ENCODE measurements at regions not wholly inside any gene's neighbourhood (a gene's known extent, or its start where the extent isn't known, plus 50 kb on each side); places are given as distances from the start of the nearest gene placed in this dataset.

GRCh38 chr13:106197496-106197895 lies 338.0 kb downstream of the EFNB2 start:
- CTCF ChIA-PET, result no interaction called here
- no peak overlapping the region for H3K4me3 ChIP-seq (ENCODE audit: low read depth, low read length)
- no peaks in the 10 kb centered on the region for H3K36me3 ChIP-seq (ENCODE audit: control insufficient read depth in 2 of 2, insufficient read depth in 1 of 2, low read length in 2 of 2)
- no peaks in the 10 kb centered on the region for H3K9me3 ChIP-seq (ENCODE audit: control insufficient read depth, insufficient read depth, low read depth, low read length)
- no peak overlapping the region for H3K27ac ChIP-seq (ENCODE audit: extremely low read depth, low read depth, low read length)
- TF ChIP-seq ZNF266 (tag by site-specific recombination; IDR thresholded peaks at IDR 0.05; ENCODE audit: low read depth) (no peak), ZBTB10 (tag by site-specific recombination; IDR thresholded peaks at IDR 0.05) (no peak), HOXD13 (CRISPR knock-in tag; IDR thresholded peaks at IDR 0.05; ENCODE audit: borderline replicate concordance) (no peak), GLI2 (tag by site-specific recombination; IDR thresholded peaks at IDR 0.05; ENCODE audit: borderline replicate concordance, low read depth) (no peak), ZNF639 (tag by site-specific recombination; IDR thresholded peaks at IDR 0.05) (no peak), HIC1 (tag by site-specific recombination; IDR thresholded peaks at IDR 0.05) (no peak), KLF17 (tag by site-specific recombination; IDR thresholded peaks at IDR 0.05) (no peak), ZNF791 (tag by site-specific recombination; IDR thresholded peaks at IDR 0.05) (no peak), YY1 (tag by site-specific recombination; IDR thresholded peaks at IDR 0.05) (no peak), ZBTB11 (tag by site-specific recombination; conservative IDR thresholded peaks at IDR 0.05; ENCODE audit: low read depth) (no peak)
- POLR2A ChIA-PET, result no interaction called here
- H3K4me1 ChIP-seq (ENCODE audit: control insufficient read depth, insufficient read depth, low read length), result no peaks in the 10 kb centered on the region

GRCh38 chr13:106187501-106188095 lies 347.9 kb downstream of the EFNB2 start:
- no peak overlapping the region for H3K27ac ChIP-seq (ENCODE audit: extremely low read depth, low read depth, low read length)
- CTCF ChIA-PET, result interaction anchor here (0.6 kb wide), 1 partner anchor 55 kb away, joined by 3 read pairs; no protein-coding TSS in a partner anchor
- no peaks in the 10 kb centered on the region for H3K9me3 ChIP-seq (ENCODE audit: control insufficient read depth, insufficient read depth, low read depth, low read length)
- H3K4me3 ChIP-seq (ENCODE audit: low read depth, low read length), result no peak overlapping the region
- no peaks in the 10 kb centered on the region for H3K4me1 ChIP-seq (ENCODE audit: control insufficient read depth, insufficient read depth, low read length)
- TF ChIP-seq BCL6B (tag by site-specific recombination; IDR thresholded peaks at IDR 0.05), result no peak
- TF ChIP-seq ZNF626 (tag by site-specific recombination; IDR thresholded peaks at IDR 0.05), result no peak
- no peak for TF ChIP-seq SETDB1 (IDR thresholded peaks at IDR 0.05; ENCODE audit: insufficient read length, low read length)
- no peak for TF ChIP-seq ZNF112 (tag by site-specific recombination; IDR thresholded peaks at IDR 0.05)
- no peak for TF ChIP-seq ZNF248 (tag by site-specific recombination; IDR thresholded peaks at IDR 0.05)
- no peaks in the 10 kb centered on the region for H3K36me3 ChIP-seq (ENCODE audit: control insufficient read depth in 2 of 2, insufficient read depth in 1 of 2, low read length in 2 of 2)
- POLR2A ChIA-PET, result no interaction called here
